K562 (cell line): ENCODE measurements at regions not wholly inside any gene's neighbourhood (a gene's known extent, or its start where the extent isn't known, plus 50 kb on each side); places are given as distances from the start of the nearest gene placed in this dataset.

Source experiments
- ATAC-seq: fragments of 200-7000 bp; cut with Tn5 transposase; 3 replicates; pipeline ENCODE4 v1.9.1; 2020; ENCODE audit warnings: moderate library complexity
- BruUV-seq: library from RNA; stranded (reverse); fragments of 400-500 nt; replicated peaks from 2 replicates; lab custom pipeline; 2021; lab: Mats Ljungman, UMichigan
- CTCF ChIA-PET: fragments of 300-600 bp; formaldehyde crosslinking; extraction: SDS; loops from one replicate; lab custom pipeline; 2021; ENCODE audit warnings: low intra/inter-chr PET ratio; lab: Yijun Ruan, JAX
- POLR2A ChIA-PET: fragments of 300-600, 350-650 bp; sonication (Branson Sonifier 250); formaldehyde crosslinking; extraction: SDS; loops from one replicate; lab custom pipeline; 2021; ENCODE audit warnings: antibody characterized with exemption, inconsistent platforms; lab: Yijun Ruan, JAX
- DNase-seq, 4 experiments: peaks; one replicate each; pipeline versions ENCODE4 v3.0.0 to v3.0.0-alpha.2; 2011 to 2018; ENCODE audit warnings: low spot score in 3 of 4, mixed read lengths in 3 of 4; ENCODE audit errors: extremely low read depth in 1 of 4
- FAIRE-seq: peaks from 2 replicates; lab custom pipeline; 2011; peaks lifted over from hg19 to GRCh38; lab: Jason Lieb, UNC
- H2AFZ ChIP-seq: 2 replicates; pipeline ENCODE4 v1.6.0; 2011; ENCODE audit warnings: low read depth, low read length, control low read depth, inconsistent platforms
- H3K27ac ChIP-seq: fragments of 200-600 bp; 3 replicates; pipeline ENCODE4 v1.8.0; 2011; ENCODE audit warnings: low read depth, mild to moderate bottlenecking, control low read depth, inconsistent platforms, low read length, moderate library complexity, mixed read lengths; ENCODE audit errors: extremely low read depth
- H3K27me3 ChIP-seq, 2 experiments: fragments of 300-600 bp in 1 of 2; 2 replicates in 1 of 2; 3 replicates in 1 of 2; pipeline versions ENCODE4 v1.6.0 to v1.8.0; 2011; ENCODE audit warnings: inconsistent platforms in 2 of 2, low read length in 2 of 2, mild to moderate bottlenecking in 1 of 2, mixed read lengths in 1 of 2, moderate library complexity in 1 of 2; ENCODE audit not compliant: control insufficient read depth in 2 of 2, insufficient read depth in 2 of 2
- H3K36me3 ChIP-seq: fragments of 300-600 bp; 3 replicates; pipeline ENCODE4 v1.8.0; 2011; ENCODE audit warnings: mild to moderate bottlenecking, low read length, inconsistent platforms; ENCODE audit not compliant: control insufficient read depth, insufficient read depth
- H3K4me1 ChIP-seq, 2 experiments: fragments of 200-600 bp in 1 of 2; replicated peaks in 1 of 2; 2 replicates in 1 of 2; 3 replicates in 1 of 2; pipeline versions ENCODE4 v1.5.1 to v1.8.0; 2011; ENCODE audit warnings: inconsistent platforms in 2 of 2, low read length in 2 of 2, mild to moderate bottlenecking in 1 of 2, mixed read lengths in 1 of 2, moderate library complexity in 1 of 2; ENCODE audit not compliant: control insufficient read depth in 2 of 2, insufficient read depth in 2 of 2
- H3K4me2 ChIP-seq: 2 replicates; pipeline ENCODE4 v1.6.1; 2011; ENCODE audit warnings: low read length, control low read depth, inconsistent platforms, mixed read lengths; ENCODE audit not compliant: insufficient read depth
- H3K4me3 ChIP-seq: fragments of 200-600 bp; sonication (generic), shearing (Covaris generic); 2 replicates; pipeline ENCODE4 v1.5.1; 2016; ENCODE audit warnings: control low read depth, inconsistent platforms
- H3K79me2 ChIP-seq: fragments of 200-600 bp; 3 replicates; pipeline ENCODE4 v1.8.0; 2011; ENCODE audit warnings: low read length, inconsistent platforms; ENCODE audit not compliant: control insufficient read depth, insufficient read depth
- H3K9ac ChIP-seq, 2 experiments: 2 replicates each; pipeline versions ENCODE4 v1.6.0 to v1.6.1; 2011; ENCODE audit warnings: low read depth in 2 of 2, low read length in 2 of 2, control low read depth in 1 of 2, inconsistent platforms in 1 of 2, mild to moderate bottlenecking in 1 of 2, mixed read lengths in 1 of 2; ENCODE audit not compliant: insufficient read depth in 1 of 2
- H3K9me1 ChIP-seq: one replicate; pipeline ENCODE4 v1.6.0; 2011; ENCODE audit warnings: inconsistent platforms, mild to moderate bottlenecking, low read length, moderate library complexity; ENCODE audit not compliant: control insufficient read depth, insufficient read depth
- H3K9me3 ChIP-seq: replicated peaks from 2 replicates; pipeline ENCODE4 v1.5.1; 2011; ENCODE audit warnings: low read depth, low read length, inconsistent platforms; ENCODE audit not compliant: control insufficient read depth, insufficient read depth
- H4K20me1 ChIP-seq: replicated peaks from 2 replicates; pipeline ENCODE4 v1.6.1; 2011; ENCODE audit warnings: low read length, inconsistent platforms, mixed read lengths; ENCODE audit not compliant: control insufficient read depth, insufficient read depth
- CREBBP ChIP-seq: IDR thresholded peaks from one replicate; pipeline ENCODE4 v1.6.1; 2012; ENCODE audit warnings: low read depth, mild to moderate bottlenecking, control low read depth, inconsistent platforms, low read length
- CTCFL ChIP-seq: IDR thresholded peaks from 2 replicates; pipeline ENCODE4 v1.6.1; 2011; ENCODE audit warnings: borderline replicate concordance, low read depth, mild to moderate bottlenecking, moderate library complexity, low read length; ENCODE audit not compliant: insufficient read depth, poor library complexity, severe bottlenecking
- EHMT2 ChIP-seq: fragments of 450-650 bp; IDR thresholded peaks from 2 replicates; pipeline ENCODE4 v1.6.1; 2018; ENCODE audit warnings: antibody characterized with exemption
- ETV1 ChIP-seq: fragments of 450-650 bp; conservative IDR thresholded peaks from 2 replicates; pipeline ENCODE4 v1.6.1; 2016; ENCODE audit warnings: missing genetic modification characterization, control low read depth, low read depth, missing compliant biosample characterization
- MCM3 ChIP-seq: fragments of 450-650 bp; IDR thresholded peaks from 2 replicates; pipeline ENCODE4 v1.6.1; 2016
- MYC ChIP-seq, 2 experiments: fragments of 250-450 bp in 1 of 2; sonication (Bioruptor Pico) in 1 of 2; IDR thresholded peaks; 2 replicates each; pipeline versions ENCODE4 v1.5.1 to v1.6.1; 2012 to 2021; ENCODE audit warnings: low read depth in 2 of 2, borderline replicate concordance in 1 of 2, improper control_type of control experiment in 1 of 2, low read length in 1 of 2, mild to moderate bottlenecking in 1 of 2, moderate library complexity in 1 of 2
- NELFE ChIP-seq: IDR thresholded peaks from 2 replicates; pipeline ENCODE4 v1.6.1; 2011; ENCODE audit warnings: mild to moderate bottlenecking; ENCODE audit not compliant: insufficient read depth, insufficient read length
- NFIC ChIP-seq: fragments of 450-650 bp; IDR thresholded peaks from 2 replicates; pipeline ENCODE4 v1.6.1; 2017; ENCODE audit warnings: mild to moderate bottlenecking, inconsistent platforms
- RAD21 ChIP-seq, 2 experiments: fragments of 250-450 bp in 1 of 2; fragments of 450-650 bp in 1 of 2; sonication (Bioruptor Pico) in 1 of 2; formaldehyde crosslinking in 1 of 2; IDR thresholded peaks in 1 of 2; conservative IDR thresholded peaks in 1 of 2; 2 replicates each; pipeline versions ENCODE4 v1.4.0 to v1.8.0; 2020 to 2022; ENCODE audit warnings: mild to moderate bottlenecking in 2 of 2, moderate library complexity in 1 of 2
- RBM22 ChIP-seq: fragments of 200-400 bp; formaldehyde crosslinking; IDR thresholded peaks from 2 replicates; pipeline ENCODE4 v1.6.1; 2018; ENCODE audit warnings: low read length, low read depth; ENCODE audit not compliant: poor library complexity, severe bottlenecking
- RFX7 ChIP-seq: fragments of 250-450 bp; sonication (Bioruptor Pico); IDR thresholded peaks from 2 replicates; pipeline ENCODE4 v1.5.1; 2021; ENCODE audit warnings: mild to moderate bottlenecking
- SIN3B ChIP-seq: fragments of 450-650 bp; IDR thresholded peaks from 2 replicates; pipeline ENCODE4 v1.6.1; 2017; ENCODE audit warnings: low read depth, mild to moderate bottlenecking, moderate library complexity
- SMAD2 ChIP-seq: fragments of 150-350 bp; IDR thresholded peaks from 2 replicates; pipeline ENCODE4 v1.6.1; 2014; ENCODE audit warnings: low read depth, mild to moderate bottlenecking, low read length
- STAT6 ChIP-seq: sonication (generic); formaldehyde crosslinking; IDR thresholded peaks from 2 replicates; pipeline ENCODE4 v1.8.1; 2023; ENCODE audit warnings: mild to moderate bottlenecking, missing genetic modification reagents
- TRIM28 ChIP-seq: fragments of 450-650 bp; IDR thresholded peaks from 2 replicates; pipeline ENCODE4 v1.6.1; 2017
- ZBTB8A ChIP-seq: fragments of 450-650 bp; IDR thresholded peaks from 2 replicates; pipeline ENCODE4 v1.6.1; 2018; ENCODE audit warnings: mild to moderate bottlenecking, moderate library complexity; ENCODE audit not compliant: partially characterized antibody
- ZNF224 ChIP-seq: sonication (generic); formaldehyde crosslinking; IDR thresholded peaks from 2 replicates; pipeline ENCODE4 v1.8.0; 2022; ENCODE audit warnings: mild to moderate bottlenecking, missing genetic modification reagents
- ZNF274 ChIP-seq: IDR thresholded peaks from 2 replicates; pipeline ENCODE4 v1.6.1; 2011; ENCODE audit warnings: low read depth, mild to moderate bottlenecking, low read length, moderate library complexity, borderline replicate concordance
- WGBS: fragments of 100-300 bp; shearing (Covaris generic); methylation state at CpG from one replicate; pipeline ENCODE4 v1.1.6; 2016; ENCODE audit warnings: low coverage, mixed read lengths; ENCODE audit not compliant: insufficient coverage; ENCODE audit errors: missing lambda C conversion rate; 5-methylcytosine and 5-hydroxymethylcytosine counted together
- in situ Hi-C: fragments of 300-500 bp; cut with MboI; formaldehyde crosslinking; loops from 4 replicates; pipeline ENCODE4 v1.15.0; 2018; ENCODE audit warnings: inconsistent platforms, mixed read lengths
- intact Hi-C: fragments of 100-400 bp; cut with micrococcal nuclease; formaldehyde crosslinking; loops from 2 replicates; pipeline ENCODE4 v1.14.2; 2022

DNA sequence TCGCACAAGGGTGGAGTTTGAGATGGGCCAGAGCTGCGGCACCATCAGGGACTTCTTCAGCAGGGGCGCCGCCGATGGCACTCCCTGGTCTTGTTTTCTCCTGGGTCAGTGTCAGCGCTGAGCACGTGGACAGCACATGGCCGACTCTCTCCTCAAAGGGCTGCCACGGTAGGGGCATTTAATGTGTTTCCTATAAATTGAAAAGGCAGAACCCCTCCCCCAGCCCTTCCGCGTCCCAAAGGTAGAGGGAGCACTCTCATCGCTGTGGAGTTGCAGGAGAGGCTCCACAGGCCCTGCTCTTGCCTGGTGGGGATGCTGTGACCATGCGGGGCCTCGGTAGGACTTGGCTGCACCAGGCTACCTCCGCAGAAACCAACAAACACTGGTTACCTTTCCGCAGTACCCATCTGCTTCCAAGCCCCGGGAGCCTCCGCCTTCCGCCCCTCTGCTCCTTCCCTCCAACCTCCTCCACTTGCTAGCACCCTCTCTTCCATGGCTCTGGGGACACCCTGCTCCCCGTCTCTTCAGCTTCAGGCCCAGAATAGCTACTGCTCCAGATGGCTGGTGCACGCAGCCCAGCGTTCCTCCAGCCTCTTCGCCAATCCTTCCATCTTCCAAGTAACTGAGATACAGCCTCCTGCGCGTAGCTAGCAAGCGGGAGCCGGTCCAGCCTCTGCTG, 166.3 kb upstream of the ADCY1 start:
- Histone ChIP-seq H3K4me3 (no peak overlapping the region), H3K9me3 (no peaks in the 10 kb centered on the region), H3K4me2 (no peak overlapping the region), H3K79me2 (no peaks in the 10 kb centered on the region), H3K9me1 (no peaks in the 10 kb centered on the region), H4K20me1 (no peaks in the 10 kb centered on the region), H3K9ac (no peak overlapping the region), H3K27ac (no peak overlapping the region), H3K27me3 (peaks cover 0 to 10% of the 10 kb centered on the region in 2 experiments; a peak in 1 of 5 replicates), H3K4me1 (no peaks in the 10 kb centered on the region), H2AFZ (no peak overlapping the region; the same call in 1 of the 2 replicates), H3K36me3 (no peaks in the 10 kb centered on the region)
- ATAC-seq (peak; percentile 93), DNase-seq (peak; percentile 20 to 44 (median 22)), FAIRE-seq (no peak)
- 7% methylated on average over 27 of the region's 27 CpGs for WGBS
- BruUV-seq = no TSS peak
- intact Hi-C loops = loop anchor here (10.0 kb wide), 1 partner anchor 447 kb away; no protein-coding TSS in a partner anchor
- in situ Hi-C loops = no loop called here
- POLR2A ChIA-PET = interaction anchor here (0.8 kb wide), 1 partner anchor 11 kb away, joined by 5 read pairs; no protein-coding TSS in a partner anchor
- CTCF ChIA-PET = no interaction called here
- TF ChIP-seq EHMT2 (no peak), RAD21 (CRISPR knock-in tag; conservative IDR thresholded peaks at IDR 0.05 in 1 of 2, IDR thresholded peaks at IDR 0.05 in 1 of 2) (peak in 1 of 2 experiments; percentile 33; a peak in 2 of 4 replicates), ZNF224 (CRISPR knock-in tag) (no peak), CREBBP (no peak), NFIC (no peak), ZNF274 (no peak), MYC (IDR thresholded peaks at IDR 0.05; ENCODE audit: low read depth, low read length) (peak; percentile 23; the same call in 1 of the 2 replicates), MYC (CRISPR knock-in tag; IDR thresholded peaks at IDR 0.05; ENCODE audit: borderline replicate concordance, low read depth) (no peak), SIN3B (no peak), TRIM28 (no peak), NELFE (no peak), ZBTB8A (no peak), RBM22 (no peak), SMAD2 (no peak), STAT6 (CRISPR knock-in tag) (no peak), CTCFL (no peak), RFX7 (CRISPR knock-in tag) (no peak), MCM3 (no peak), ETV1 (tag) (no peak)
